Activated T-helper 17 cell treated with anti-CD3 and anti-CD28 coated beads, Interleukin-2, amount 50 U/mL, for 72 hours (primary cell): ENCODE measurements at regions not wholly inside any gene's neighbourhood (a gene's known extent, or its start where the extent isn't known, plus 50 kb on each side); places are given as distances from the start of the nearest gene placed in this dataset.

ENCODE experiments used
- ATAC-seq: fragments of 150-1000 bp; cut with Tn5 transposase; replicated peaks from 2 replicates; pipeline ENCODE4 v1.10.0; 2021; ENCODE audit warnings: mild to moderate bottlenecking, moderate library complexity
- H3K27ac Mint-ChIP-seq: one replicate; pipeline ENCODE4 v1.8.0; 2022; ENCODE audit warnings: mixed read lengths
- H3K27me3 Mint-ChIP-seq: one replicate; pipeline ENCODE4 v1.8.0; 2022; ENCODE audit warnings: mixed read lengths
- H3K36me3 Mint-ChIP-seq: one replicate; pipeline ENCODE4 v1.8.0; 2022; ENCODE audit warnings: low read depth, mild to moderate bottlenecking, mixed read lengths
- H3K4me1 Mint-ChIP-seq: one replicate; pipeline ENCODE4 v1.8.0; 2022; ENCODE audit warnings: mixed read lengths
- H3K4me3 Mint-ChIP-seq: one replicate; pipeline ENCODE4 v1.8.0; 2022; ENCODE audit warnings: mild to moderate bottlenecking, mixed read lengths
- H3K9me3 Mint-ChIP-seq: one replicate; pipeline ENCODE4 v1.8.0; 2022; ENCODE audit warnings: mixed read lengths

- Mint-ChIP-seq H3K4me3 (no peak overlapping the region), H3K27ac (no peak overlapping the region), H3K27me3 (no peaks in the 10 kb centered on the region), H3K9me3 (peaks cover 9% of the 10 kb centered on the region), H3K36me3 (no peaks in the 10 kb centered on the region), H3K4me1 (no peaks in the 10 kb centered on the region)
- ATAC-seq, result no peak
These were observed 94.2 kb upstream of the CADM1 start for GRCh38 chr11:115598257-115598901.

DNA sequence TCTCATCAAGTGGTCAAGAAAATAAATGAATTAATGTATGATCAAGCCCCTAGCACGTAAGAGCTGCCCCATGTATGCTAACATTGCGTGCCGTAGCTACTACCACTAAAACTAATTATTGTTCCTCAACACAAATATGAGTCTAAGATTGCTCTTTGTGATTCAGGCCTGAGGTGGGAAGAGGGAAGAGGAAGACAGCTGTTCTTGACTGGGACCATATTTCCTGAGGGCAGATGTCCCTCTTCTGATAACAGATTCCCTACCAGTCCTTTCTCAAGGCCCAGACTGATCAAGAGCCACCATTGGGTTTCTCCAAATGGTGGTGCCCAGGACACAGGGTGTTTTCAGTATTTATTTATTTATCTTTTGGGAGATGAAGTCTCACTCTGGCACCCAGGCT is 87.2 kb upstream of the CADM1 start:
- Mint-ChIP-seq H3K36me3 (no peaks in the 10 kb centered on the region), H3K27ac (no peak overlapping the region), H3K27me3 (no peaks in the 10 kb centered on the region), H3K4me3 (no peak overlapping the region), H3K9me3 (peaks cover 14% of the 10 kb centered on the region), H3K4me1 (no peaks in the 10 kb centered on the region)
- no peak for ATAC-seq

DNA sequence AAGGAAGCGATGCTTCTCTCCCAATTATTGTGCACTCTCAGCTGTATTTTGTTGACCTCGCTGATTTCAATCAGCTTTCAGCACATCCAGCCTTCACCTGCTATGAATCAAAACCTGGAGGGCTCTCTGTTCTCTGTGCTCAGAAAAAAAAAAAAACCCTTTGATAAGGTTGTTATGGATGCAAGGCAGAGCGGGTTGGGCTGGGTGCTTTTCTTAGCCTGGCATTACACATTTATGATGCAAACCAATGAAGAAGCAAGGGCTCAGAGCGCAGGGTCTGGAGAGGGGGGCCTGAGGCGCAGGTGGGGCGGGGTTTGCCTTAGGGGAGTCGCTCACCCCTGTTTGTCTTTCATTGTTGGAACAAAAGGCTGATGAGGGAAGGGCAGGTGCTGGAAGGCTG is 86.0 kb upstream of the CADM1 start:
- Mint-ChIP-seq H3K9me3 (peaks cover 8% of the 10 kb centered on the region), H3K4me3 (no peak overlapping the region), H3K36me3 (no peaks in the 10 kb centered on the region), H3K27me3 (no peaks in the 10 kb centered on the region), H3K4me1 (no peaks in the 10 kb centered on the region), H3K27ac (no peak overlapping the region)
- no peak for ATAC-seq

DNA sequence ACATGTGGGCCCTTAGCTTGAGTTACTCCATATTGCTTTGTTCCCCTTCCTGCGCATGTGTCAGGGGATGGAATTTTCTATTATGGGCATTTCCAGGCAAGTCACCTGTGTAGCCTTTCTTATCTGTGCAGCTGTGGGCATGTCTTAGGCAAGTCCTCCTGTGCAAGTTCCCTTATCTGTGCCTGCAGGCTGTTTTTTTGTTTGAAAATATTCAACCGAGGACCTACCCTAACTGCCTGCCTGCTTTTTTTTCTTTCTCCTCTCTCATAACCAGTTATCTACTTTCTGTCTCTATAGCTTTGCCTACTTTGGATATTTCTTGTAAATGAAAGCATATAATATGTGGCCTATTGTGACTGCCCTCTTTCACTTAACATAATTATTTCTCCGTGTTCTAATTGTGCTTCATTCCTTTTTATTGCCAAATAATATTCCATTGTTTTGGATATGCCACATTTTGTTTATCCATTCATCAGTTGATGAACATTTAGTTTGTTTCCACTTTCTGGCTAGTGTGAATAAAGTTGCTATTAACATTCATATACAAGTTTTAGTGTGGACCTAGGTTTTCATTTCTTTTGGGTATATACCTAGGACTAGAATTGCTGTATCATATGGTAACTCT is 83.6 kb upstream of the CADM1 start:
- no peak overlapping the region for H3K27ac Mint-ChIP-seq
- H3K4me1 Mint-ChIP-seq, result no peaks in the 10 kb centered on the region
- H3K27me3 Mint-ChIP-seq, result no peaks in the 10 kb centered on the region
- peaks cover 8% of the 10 kb centered on the region for H3K9me3 Mint-ChIP-seq
- no peak for ATAC-seq
- H3K4me3 Mint-ChIP-seq, result no peak overlapping the region
- H3K36me3 Mint-ChIP-seq, result no peaks in the 10 kb centered on the region

GRCh38 chr11:115585361-115586024 is 81.3 kb upstream of the CADM1 start:
- peak; percentile 74 for ATAC-seq
- H3K27me3 Mint-ChIP-seq, result no peaks in the 10 kb centered on the region
- H3K4me3 Mint-ChIP-seq, result no peak overlapping the region
- H3K4me1 Mint-ChIP-seq, result no peaks in the 10 kb centered on the region
- H3K36me3 Mint-ChIP-seq, result no peaks in the 10 kb centered on the region
- H3K27ac Mint-ChIP-seq, result no peak overlapping the region
- H3K9me3 Mint-ChIP-seq, result peaks cover 8% of the 10 kb centered on the region

DNA sequence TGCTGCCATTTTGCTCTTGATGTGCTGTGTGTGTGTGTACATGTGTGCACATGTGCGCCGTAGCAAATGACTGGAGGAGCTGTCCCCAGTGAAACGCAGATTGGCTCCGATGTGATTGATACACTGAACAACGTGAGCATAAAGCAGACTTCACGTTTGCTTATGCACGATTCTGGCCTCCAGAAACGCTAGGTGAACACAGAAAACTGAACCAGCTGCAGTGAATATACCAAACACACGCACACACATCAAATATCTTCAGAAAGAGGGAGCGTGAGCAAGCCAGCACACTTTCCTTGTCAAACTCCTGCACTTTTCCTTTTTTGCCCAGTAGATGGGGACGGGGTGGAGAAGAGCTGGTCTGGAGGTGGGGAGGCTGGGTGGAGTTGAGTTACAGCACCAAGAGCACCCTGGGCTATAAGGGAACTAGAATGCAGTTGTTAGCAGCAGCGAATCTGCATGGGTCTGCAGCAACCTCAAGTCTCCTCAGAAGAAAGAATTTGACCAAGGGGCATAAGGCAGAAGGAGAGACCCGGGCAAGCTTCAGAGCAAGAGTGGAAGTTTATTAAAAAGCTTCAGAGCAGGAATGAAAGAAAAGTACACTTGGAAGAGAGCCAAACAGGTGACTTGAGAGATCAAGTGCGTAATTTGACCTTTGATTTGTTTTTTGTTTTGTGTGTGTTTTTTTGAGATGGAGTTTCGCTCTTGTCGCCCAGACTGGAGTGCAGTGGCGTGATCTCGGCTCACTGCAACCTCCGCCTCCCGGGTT is 77.8 kb upstream of the CADM1 start:
- Mint-ChIP-seq H3K36me3 (no peaks in the 10 kb centered on the region), H3K27me3 (no peaks in the 10 kb centered on the region), H3K4me3 (no peak overlapping the region), H3K4me1 (no peaks in the 10 kb centered on the region), H3K9me3 (no peaks in the 10 kb centered on the region), H3K27ac (no peak overlapping the region)
- ATAC-seq, result no peak

DNA sequence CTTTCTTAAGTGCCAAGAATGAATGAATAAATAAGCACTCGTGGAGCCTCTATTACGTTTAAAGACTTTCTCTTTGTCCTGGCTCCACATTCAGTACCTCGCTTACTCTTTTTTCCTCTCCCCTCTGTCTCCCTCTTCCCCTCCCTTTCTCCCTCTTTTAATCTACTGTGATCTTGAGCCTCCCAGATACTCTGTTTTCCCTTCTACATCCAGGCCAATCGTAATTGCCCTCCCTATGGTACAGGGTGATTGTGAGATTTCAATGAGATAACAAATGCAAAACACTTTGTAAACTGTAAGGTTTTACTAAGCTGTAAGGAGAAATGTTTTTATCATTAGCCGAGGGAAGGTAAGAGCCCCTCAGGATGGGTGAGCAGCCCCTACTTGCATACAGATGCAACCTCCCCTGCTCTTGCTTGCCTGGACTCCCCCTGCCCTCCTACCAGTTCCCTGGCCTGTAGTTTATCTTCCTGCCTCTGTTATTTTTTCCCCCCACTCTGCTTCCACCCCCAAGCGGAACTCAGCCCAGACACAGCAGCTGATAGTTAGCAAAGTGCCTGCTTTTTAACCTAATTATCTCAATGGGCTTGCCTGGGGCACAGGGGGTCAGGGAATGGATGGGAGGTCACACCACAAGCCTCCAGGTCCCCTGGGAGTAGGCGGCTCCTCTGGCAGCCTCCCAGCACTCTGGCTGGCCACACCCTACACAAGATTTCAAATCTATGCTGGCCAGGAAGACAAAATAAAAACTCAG is 76.9 kb upstream of the CADM1 start:
- Mint-ChIP-seq H3K27me3 (no peaks in the 10 kb centered on the region), H3K4me1 (no peaks in the 10 kb centered on the region), H3K27ac (no peak overlapping the region), H3K36me3 (no peaks in the 10 kb centered on the region), H3K4me3 (no peak overlapping the region), H3K9me3 (no peaks in the 10 kb centered on the region)
- no peak for ATAC-seq

DNA sequence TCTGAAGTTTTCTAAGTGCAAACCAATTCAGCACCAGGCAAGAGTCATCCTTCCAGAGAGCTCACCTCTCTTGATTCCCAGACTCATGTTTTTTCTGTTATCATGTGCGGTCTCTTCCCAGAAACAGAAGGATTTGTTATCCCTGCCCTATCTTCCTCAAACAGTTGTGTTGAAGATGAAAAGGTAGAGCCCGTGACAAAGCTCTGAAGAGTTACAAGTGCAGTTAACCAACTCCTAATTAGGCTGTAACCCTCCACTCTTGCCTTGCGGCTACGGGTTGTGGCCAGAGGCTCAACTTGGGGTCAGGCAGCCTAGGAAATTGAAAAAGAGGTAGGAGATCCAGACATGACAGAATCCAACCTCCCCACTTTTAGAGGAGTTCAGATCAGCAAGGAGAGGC is 76.2 kb upstream of the CADM1 start:
- Mint-ChIP-seq H3K36me3 (no peaks in the 10 kb centered on the region), H3K4me3 (no peak overlapping the region), H3K27ac (no peak overlapping the region), H3K27me3 (no peaks in the 10 kb centered on the region), H3K4me1 (no peaks in the 10 kb centered on the region), H3K9me3 (no peaks in the 10 kb centered on the region)
- no peak for ATAC-seq

GRCh38 chr11:115579181-115579825 is 75.1 kb upstream of the CADM1 start:
- Mint-ChIP-seq H3K27me3 (no peaks in the 10 kb centered on the region), H3K4me1 (no peaks in the 10 kb centered on the region), H3K36me3 (no peaks in the 10 kb centered on the region), H3K4me3 (no peak overlapping the region), H3K27ac (no peak overlapping the region), H3K9me3 (no peaks in the 10 kb centered on the region)
- no peak for ATAC-seq

- ATAC-seq, result no peak
- Mint-ChIP-seq H3K4me1 (no peaks in the 10 kb centered on the region), H3K36me3 (no peaks in the 10 kb centered on the region), H3K9me3 (no peaks in the 10 kb centered on the region), H3K27ac (no peak overlapping the region), H3K27me3 (no peaks in the 10 kb centered on the region), H3K4me3 (no peak overlapping the region)
These were observed 74.1 kb upstream of the CADM1 start for GRCh38 chr11:115578275-115578674.

DNA sequence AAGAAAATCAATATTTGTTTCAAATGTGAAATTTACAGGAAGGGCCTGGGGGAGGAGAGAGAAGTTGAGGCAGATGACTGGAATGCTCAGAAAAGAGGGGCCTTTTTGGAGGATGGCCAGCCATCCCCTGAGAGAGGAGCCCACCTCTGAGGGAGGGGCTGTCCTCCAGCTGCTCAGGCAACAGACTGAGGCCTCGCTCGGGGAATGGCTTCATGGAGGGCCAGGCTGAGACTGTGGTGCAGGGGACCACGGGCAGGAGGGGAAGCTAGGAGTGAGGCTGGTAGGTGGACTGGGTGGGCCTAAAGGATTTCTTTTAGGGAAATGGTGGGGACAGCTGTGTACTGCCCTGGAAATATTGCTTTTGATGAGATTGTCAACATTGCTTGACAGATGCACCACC is 73.5 kb upstream of the CADM1 start:
- no peak overlapping the region for H3K27ac Mint-ChIP-seq
- H3K36me3 Mint-ChIP-seq, result no peaks in the 10 kb centered on the region
- no peaks in the 10 kb centered on the region for H3K9me3 Mint-ChIP-seq
- no peaks in the 10 kb centered on the region for H3K4me1 Mint-ChIP-seq
- no peaks in the 10 kb centered on the region for H3K27me3 Mint-ChIP-seq
- no peak for ATAC-seq
- no peak overlapping the region for H3K4me3 Mint-ChIP-seq

DNA sequence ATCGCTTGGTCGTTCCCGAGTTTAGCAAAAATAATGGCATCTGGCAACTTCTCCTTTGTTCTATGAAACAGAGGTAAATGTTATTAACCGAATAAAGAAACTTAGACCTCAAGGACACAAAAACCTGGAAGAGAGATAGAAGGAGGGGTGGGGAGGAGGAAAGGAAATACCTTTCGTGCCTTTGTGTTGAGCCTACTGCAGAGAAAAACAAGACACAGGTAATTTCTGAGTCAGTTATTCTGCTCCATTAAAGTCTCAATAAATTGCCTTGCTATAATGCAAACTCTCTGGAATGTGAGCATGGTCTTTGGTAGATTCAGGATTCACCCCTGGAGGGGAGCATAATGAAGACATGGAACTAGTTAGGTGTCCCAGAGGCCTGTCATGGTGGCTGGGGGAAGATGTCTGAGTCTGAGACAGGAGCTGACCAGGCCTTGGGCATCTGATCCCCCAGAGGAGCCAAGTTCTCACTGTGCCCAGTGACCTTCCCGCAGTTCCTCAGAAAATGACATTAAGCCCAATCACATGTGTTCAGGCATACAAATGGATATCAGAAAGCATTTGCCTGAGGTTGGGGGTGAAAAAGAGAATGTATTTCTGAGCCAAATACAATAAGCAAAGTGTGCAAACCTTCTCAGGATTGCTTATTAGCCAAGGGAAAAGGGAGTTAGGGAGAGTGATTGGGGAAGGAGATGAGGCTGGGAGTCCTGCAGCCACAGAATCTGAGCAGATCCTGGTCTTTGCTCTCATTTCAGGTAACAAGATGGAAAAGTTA is 72.6 kb upstream of the CADM1 start:
- Mint-ChIP-seq H3K4me3 (no peak overlapping the region), H3K27me3 (peaks cover 5% of the 10 kb centered on the region), H3K9me3 (peaks cover 4% of the 10 kb centered on the region), H3K36me3 (no peaks in the 10 kb centered on the region), H3K27ac (no peak overlapping the region), H3K4me1 (no peaks in the 10 kb centered on the region)
- no peak for ATAC-seq

DNA sequence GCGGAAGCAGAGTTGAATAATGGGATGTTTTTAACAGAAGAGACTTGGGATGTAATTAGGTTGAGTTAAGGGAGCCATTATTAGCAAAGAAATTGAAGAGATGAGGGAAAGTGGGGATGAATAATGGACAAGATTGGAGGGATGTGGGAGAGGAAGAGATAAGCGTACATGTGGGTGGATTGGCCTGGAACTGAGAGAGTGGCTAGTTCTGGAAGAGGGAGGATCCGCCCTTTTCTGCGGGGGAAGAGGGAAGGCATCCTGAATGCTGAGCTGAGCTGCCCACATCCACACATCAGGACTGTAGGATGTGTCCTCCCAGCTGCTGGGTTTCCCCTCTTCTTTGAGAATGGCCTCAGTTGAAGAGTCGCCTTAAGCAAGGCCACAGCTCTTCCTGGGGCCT is 68.3 kb upstream of the CADM1 start:
- ATAC-seq, result no peak
- Mint-ChIP-seq H3K27me3 (peaks cover 12% of the 10 kb centered on the region), H3K4me1 (no peaks in the 10 kb centered on the region), H3K4me3 (no peak overlapping the region), H3K9me3 (peaks cover 4% of the 10 kb centered on the region), H3K27ac (no peak overlapping the region), H3K36me3 (no peaks in the 10 kb centered on the region)
